ENCODE measurements at regions not wholly inside any gene's neighbourhood (a gene's known extent, or its start where the extent isn't known, plus 50 kb on each side); places are given as distances from the start of the nearest gene placed in this dataset.

GRCh38 chr5:3796736-3797135 is 201.1 kb downstream of the IRX1 start:
- no peak for TF ChIP-seq CTCF (IDR thresholded peaks at IDR 0.05; ENCODE audit: insufficient read depth, low read depth, low read length)
- TF ChIP-seq EZH2 (IDR thresholded peaks at IDR 0.05; ENCODE audit: insufficient read depth, low read length): no peak
